ENCODE measurements at regions not wholly inside any gene's neighbourhood (a gene's known extent, or its start where the extent isn't known, plus 50 kb on each side); places are given as distances from the start of the nearest gene placed in this dataset.

DNA sequence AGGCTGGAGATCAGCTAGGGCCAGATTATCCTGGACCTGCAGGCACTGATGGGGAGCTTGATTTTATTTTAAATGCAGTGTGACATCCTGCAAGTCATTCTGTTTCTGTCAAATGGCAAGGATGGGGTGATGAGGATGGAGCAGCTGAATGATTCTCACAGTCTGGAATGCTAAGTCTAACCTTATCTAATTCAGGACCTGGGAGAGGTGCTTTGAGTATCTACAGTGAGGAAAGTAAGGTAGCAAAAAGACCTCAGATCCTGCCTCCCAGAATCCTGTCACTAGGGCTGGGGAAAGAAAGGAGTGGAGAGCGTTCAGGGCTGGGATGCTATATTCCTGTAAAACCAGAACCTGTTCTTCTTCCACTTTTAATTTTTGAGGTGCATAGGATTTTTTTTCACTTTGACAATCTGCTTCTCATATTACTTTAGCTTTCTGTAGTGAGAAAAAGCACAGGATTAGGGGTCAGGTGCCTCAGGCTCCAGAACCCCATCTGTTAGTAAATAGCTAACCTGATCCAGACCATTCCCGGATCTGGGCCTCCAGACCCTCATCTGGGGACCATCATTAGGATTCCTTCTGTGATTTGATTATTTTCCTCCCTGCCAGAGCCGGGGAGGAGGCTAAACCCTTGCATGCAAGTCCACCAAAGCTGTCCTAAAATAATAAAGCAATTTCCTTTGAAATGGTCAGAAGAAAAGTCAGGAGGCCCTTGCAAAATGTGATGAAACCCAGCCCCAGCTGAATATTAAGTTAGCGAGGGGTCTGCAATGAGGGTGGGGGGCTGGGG lies 54.7 kb downstream of the ASCL1 start:
- TF ChIP-seq, protein P1, sequence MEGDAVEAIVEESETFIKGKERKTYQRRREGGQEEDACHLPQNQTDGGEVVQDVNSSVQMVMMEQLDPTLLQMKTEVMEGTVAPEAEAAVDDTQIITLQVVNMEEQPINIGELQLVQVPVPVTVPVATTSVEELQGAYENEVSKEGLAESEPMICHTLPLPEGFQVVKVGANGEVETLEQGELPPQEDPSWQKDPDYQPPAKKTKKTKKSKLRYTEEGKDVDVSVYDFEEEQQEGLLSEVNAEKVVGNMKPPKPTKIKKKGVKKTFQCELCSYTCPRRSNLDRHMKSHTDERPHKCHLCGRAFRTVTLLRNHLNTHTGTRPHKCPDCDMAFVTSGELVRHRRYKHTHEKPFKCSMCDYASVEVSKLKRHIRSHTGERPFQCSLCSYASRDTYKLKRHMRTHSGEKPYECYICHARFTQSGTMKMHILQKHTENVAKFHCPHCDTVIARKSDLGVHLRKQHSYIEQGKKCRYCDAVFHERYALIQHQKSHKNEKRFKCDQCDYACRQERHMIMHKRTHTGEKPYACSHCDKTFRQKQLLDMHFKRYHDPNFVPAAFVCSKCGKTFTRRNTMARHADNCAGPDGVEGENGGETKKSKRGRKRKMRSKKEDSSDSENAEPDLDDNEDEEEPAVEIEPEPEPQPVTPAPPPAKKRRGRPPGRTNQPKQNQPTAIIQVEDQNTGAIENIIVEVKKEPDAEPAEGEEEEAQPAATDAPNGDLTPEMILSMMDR (IDR thresholded peaks at IDR 0.05; ENCODE audit: unreplicated experiment): no peak
- Mint-ChIP-seq H3K9me3 (ENCODE audit: low read depth, unreplicated experiment) (peaks cover 10% of the 10 kb centered on the region), H3K36me3 (ENCODE audit: insufficient read depth, unreplicated experiment) (no peaks in the 10 kb centered on the region), H3K4me1 (ENCODE audit: low read depth, unreplicated experiment) (no peaks in the 10 kb centered on the region), H3K27me3 (ENCODE audit: unreplicated experiment) (no peaks in the 10 kb centered on the region), H3K4me3 (ENCODE audit: low read depth, unreplicated experiment) (no peak overlapping the region), H3K27ac (ENCODE audit: unreplicated experiment) (no peak overlapping the region)
- DNase-seq: no peak
- intact Hi-C loops (cut with micrococcal nuclease; ENCODE audit: unreplicated experiment): no loop called here
- CTCF ChIA-PET: no interaction called here
- no TSS peak for BruUV-seq (replicated peaks)

DNA sequence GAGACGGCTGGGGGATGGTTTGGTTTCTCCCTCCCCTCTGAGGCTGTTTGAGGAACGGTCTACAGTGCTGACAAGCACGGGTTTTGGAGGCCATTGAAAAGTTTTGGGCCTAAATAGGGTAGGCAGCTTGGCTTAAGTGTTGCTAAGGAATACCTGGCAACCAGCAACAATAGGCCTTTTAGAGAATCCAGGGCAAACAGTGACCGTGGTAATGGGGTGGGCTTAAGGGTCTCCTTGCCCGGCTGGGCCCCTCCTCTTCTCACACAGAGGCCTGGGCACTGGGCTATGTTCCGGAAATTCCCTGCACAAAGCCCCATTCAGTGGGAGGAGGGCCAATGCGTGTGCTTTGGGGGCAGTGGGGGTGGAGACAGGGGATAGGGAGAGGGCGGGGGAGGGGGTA lies 55.4 kb downstream of the ASCL1 start:
- CTCF ChIA-PET: no interaction called here
- Mint-ChIP-seq H3K27me3 (ENCODE audit: unreplicated experiment) (no peaks in the 10 kb centered on the region), H3K36me3 (ENCODE audit: insufficient read depth, unreplicated experiment) (no peaks in the 10 kb centered on the region), H3K4me3 (ENCODE audit: low read depth, unreplicated experiment) (no peak overlapping the region), H3K9me3 (ENCODE audit: low read depth, unreplicated experiment) (peaks cover 4% of the 10 kb centered on the region), H3K4me1 (ENCODE audit: low read depth, unreplicated experiment) (no peaks in the 10 kb centered on the region), H3K27ac (ENCODE audit: unreplicated experiment) (no peak overlapping the region)
- no TSS peak for BruUV-seq (replicated peaks)
- intact Hi-C loops (cut with micrococcal nuclease; ENCODE audit: unreplicated experiment): no loop called here
- DNase-seq: no peak
- TF ChIP-seq, protein P1 (IDR thresholded peaks at IDR 0.05; ENCODE audit: unreplicated experiment): no peak

DNA sequence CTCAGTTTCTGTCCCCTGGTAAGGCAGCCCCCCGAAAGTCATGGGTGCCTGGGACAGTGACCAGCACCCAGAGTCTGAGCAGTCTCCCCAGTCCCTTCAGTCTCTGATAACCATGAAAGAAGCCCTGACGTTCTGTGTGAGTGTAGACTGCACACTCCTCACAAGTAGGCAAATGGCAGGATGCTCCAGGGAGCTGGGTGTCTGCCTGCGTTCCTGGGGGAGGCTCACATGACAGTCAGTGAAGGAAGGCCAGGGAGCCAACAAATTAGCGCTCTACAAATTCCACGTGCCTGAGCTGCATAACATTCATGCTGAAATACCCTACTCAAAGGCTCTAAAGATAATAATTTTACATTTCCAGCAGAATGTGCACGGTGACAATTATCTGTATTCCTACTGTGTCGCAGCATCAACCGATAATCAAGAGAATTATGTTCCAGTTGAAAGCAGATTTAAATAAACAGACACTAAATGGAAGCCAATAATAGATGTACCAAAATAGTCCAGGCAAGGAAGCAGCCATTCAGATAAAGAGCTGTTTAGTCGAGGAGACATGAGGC lies 56.3 kb downstream of the ASCL1 start:
- Mint-ChIP-seq H3K4me1 (ENCODE audit: low read depth, unreplicated experiment) (no peaks in the 10 kb centered on the region), H3K36me3 (ENCODE audit: insufficient read depth, unreplicated experiment) (no peaks in the 10 kb centered on the region), H3K27me3 (ENCODE audit: unreplicated experiment) (no peaks in the 10 kb centered on the region), H3K9me3 (ENCODE audit: low read depth, unreplicated experiment) (peaks cover 10% of the 10 kb centered on the region), H3K4me3 (ENCODE audit: low read depth, unreplicated experiment) (no peak overlapping the region), H3K27ac (ENCODE audit: unreplicated experiment) (no peak overlapping the region)
- TF ChIP-seq, protein P1 (IDR thresholded peaks at IDR 0.05; ENCODE audit: unreplicated experiment): no peak
- intact Hi-C loops (cut with micrococcal nuclease; ENCODE audit: unreplicated experiment): no loop called here
- no peak for DNase-seq
- BruUV-seq (replicated peaks): no TSS peak
- CTCF ChIA-PET: no interaction called here

DNA sequence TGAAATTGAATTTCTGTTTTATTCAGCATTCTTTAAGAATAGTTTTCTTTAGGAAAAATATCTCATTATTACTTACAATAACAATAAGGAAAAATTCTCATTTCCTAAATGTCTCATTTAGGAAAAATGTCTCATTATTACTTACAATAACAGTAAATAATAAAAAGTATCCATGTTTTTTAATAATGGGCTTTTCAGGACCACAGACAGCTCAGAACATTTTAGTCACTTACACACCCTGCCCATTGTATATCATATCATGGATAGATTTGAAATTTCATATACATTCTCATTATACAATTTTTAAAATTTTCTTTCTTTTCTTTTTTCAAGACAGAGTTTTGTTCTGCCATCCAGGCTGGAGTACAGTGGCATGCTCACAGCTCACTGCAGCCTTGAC lies 58.9 kb downstream of the ASCL1 start:
- TF ChIP-seq, protein P1 (IDR thresholded peaks at IDR 0.05; ENCODE audit: unreplicated experiment): no peak
- no peak overlapping the region for H3K27ac Mint-ChIP-seq (ENCODE audit: unreplicated experiment)
- BruUV-seq (replicated peaks): no TSS peak
- no peak overlapping the region for H3K4me3 Mint-ChIP-seq (ENCODE audit: low read depth, unreplicated experiment)
- intact Hi-C loops (cut with micrococcal nuclease; ENCODE audit: unreplicated experiment): no loop called here
- peaks cover 12% of the 10 kb centered on the region for H3K9me3 Mint-ChIP-seq (ENCODE audit: low read depth, unreplicated experiment)
- no peaks in the 10 kb centered on the region for H3K36me3 Mint-ChIP-seq (ENCODE audit: insufficient read depth, unreplicated experiment)
- no peak for DNase-seq
- CTCF ChIA-PET: no interaction called here
- no peaks in the 10 kb centered on the region for H3K4me1 Mint-ChIP-seq (ENCODE audit: low read depth, unreplicated experiment)
- H3K27me3 Mint-ChIP-seq (ENCODE audit: unreplicated experiment): no peaks in the 10 kb centered on the region

All from Calu3 (cell line).